ENCODE measurements at regions not wholly inside any gene's neighbourhood (a gene's known extent, or its start where the extent isn't known, plus 50 kb on each side); places are given as distances from the start of the nearest gene placed in this dataset.

DNA sequence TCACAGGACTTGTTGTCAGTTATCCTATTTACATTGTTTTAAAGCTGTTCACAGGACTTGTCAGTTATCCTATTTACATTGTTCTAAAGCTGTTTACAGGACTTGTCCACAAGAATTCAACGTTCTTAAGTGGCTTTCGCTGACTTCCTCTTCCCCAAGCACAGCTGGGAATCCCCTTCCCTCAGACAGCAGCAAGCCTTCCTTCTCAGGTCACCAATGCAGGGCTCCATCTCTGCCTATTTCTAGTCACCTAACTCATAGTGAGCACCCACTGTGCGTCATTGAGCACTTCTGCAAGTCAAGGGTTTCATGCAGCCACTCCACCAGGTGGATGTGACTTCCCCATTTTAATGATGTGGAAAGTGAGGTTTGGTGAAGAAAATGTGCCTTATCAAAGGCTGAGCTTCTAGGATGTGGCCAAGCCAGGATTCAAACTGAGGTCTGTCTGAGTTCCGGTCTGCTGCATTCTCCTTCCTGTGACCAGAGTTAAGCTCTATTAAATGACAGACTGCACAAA, 109.8 kb upstream of the ZNF462 start:
- no peaks in the 10 kb centered on the region for H3K9me3 Mint-ChIP-seq (ENCODE audit: low read depth, unreplicated experiment)
- no peak overlapping the region for H3K27ac Mint-ChIP-seq (ENCODE audit: unreplicated experiment)
- no peak overlapping the region for H3K4me3 Mint-ChIP-seq (ENCODE audit: low read depth, unreplicated experiment)
- intact Hi-C loops (cut with micrococcal nuclease; ENCODE audit: unreplicated experiment) = no loop called here
- H3K4me1 Mint-ChIP-seq (ENCODE audit: low read depth, unreplicated experiment) = peaks cover 10% of the 10 kb centered on the region
- H3K36me3 Mint-ChIP-seq (ENCODE audit: insufficient read depth, unreplicated experiment) = no peaks in the 10 kb centered on the region
- no peak for DNase-seq
- CTCF ChIA-PET = no interaction called here
- BruUV-seq (replicated peaks) = no TSS peak
- no peaks in the 10 kb centered on the region for H3K27me3 Mint-ChIP-seq (ENCODE audit: unreplicated experiment)
- TF ChIP-seq, protein P1, sequence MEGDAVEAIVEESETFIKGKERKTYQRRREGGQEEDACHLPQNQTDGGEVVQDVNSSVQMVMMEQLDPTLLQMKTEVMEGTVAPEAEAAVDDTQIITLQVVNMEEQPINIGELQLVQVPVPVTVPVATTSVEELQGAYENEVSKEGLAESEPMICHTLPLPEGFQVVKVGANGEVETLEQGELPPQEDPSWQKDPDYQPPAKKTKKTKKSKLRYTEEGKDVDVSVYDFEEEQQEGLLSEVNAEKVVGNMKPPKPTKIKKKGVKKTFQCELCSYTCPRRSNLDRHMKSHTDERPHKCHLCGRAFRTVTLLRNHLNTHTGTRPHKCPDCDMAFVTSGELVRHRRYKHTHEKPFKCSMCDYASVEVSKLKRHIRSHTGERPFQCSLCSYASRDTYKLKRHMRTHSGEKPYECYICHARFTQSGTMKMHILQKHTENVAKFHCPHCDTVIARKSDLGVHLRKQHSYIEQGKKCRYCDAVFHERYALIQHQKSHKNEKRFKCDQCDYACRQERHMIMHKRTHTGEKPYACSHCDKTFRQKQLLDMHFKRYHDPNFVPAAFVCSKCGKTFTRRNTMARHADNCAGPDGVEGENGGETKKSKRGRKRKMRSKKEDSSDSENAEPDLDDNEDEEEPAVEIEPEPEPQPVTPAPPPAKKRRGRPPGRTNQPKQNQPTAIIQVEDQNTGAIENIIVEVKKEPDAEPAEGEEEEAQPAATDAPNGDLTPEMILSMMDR (IDR thresholded peaks at IDR 0.05; ENCODE audit: unreplicated experiment) = no peak

DNA sequence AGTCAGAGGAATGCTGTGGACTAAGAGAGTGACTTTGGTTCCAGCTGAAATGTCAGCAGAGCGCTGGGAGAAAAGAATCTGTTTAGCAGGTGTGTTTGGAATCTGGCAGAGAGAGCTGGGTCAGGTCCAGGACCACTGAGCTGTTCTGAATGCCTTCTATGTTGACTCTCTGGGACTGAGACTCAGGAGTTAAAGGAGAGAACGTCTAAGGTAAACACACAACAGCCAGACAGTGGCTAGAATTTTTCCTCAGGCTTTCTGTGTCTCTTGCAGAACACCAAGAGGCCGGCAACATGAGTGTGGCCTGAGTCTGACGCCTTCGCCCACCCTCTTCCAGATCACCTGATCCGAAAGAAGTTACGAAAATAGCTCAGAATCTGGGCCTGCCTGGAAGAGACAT, 107.2 kb upstream of the ZNF462 start:
- Mint-ChIP-seq H3K4me1 (ENCODE audit: low read depth, unreplicated experiment) (peaks cover 10% of the 10 kb centered on the region), H3K27me3 (ENCODE audit: unreplicated experiment) (no peaks in the 10 kb centered on the region), H3K4me3 (ENCODE audit: low read depth, unreplicated experiment) (no peak overlapping the region), H3K9me3 (ENCODE audit: low read depth, unreplicated experiment) (no peaks in the 10 kb centered on the region), H3K27ac (ENCODE audit: unreplicated experiment) (no peak overlapping the region), H3K36me3 (ENCODE audit: insufficient read depth, unreplicated experiment) (no peaks in the 10 kb centered on the region)
- BruUV-seq (replicated peaks) = no TSS peak
- CTCF ChIA-PET = no interaction called here
- no peak for DNase-seq
- TF ChIP-seq, protein P1 (IDR thresholded peaks at IDR 0.05; ENCODE audit: unreplicated experiment) = no peak
- intact Hi-C loops (cut with micrococcal nuclease; ENCODE audit: unreplicated experiment) = no loop called here

GRCh38 chr9:106757514-106757913, 105.5 kb upstream of the ZNF462 start:
- BruUV-seq (replicated peaks) = no TSS peak
- H3K4me3 Mint-ChIP-seq (ENCODE audit: low read depth, unreplicated experiment) = no peak overlapping the region
- TF ChIP-seq, protein P1 (IDR thresholded peaks at IDR 0.05; ENCODE audit: unreplicated experiment) = no peak
- DNase-seq = no peak
- H3K4me1 Mint-ChIP-seq (ENCODE audit: low read depth, unreplicated experiment) = peaks cover 10% of the 10 kb centered on the region
- H3K9me3 Mint-ChIP-seq (ENCODE audit: low read depth, unreplicated experiment) = no peaks in the 10 kb centered on the region
- no peaks in the 10 kb centered on the region for H3K27me3 Mint-ChIP-seq (ENCODE audit: unreplicated experiment)
- CTCF ChIA-PET = no interaction called here
- no peak overlapping the region for H3K27ac Mint-ChIP-seq (ENCODE audit: unreplicated experiment)
- intact Hi-C loops (cut with micrococcal nuclease; ENCODE audit: unreplicated experiment) = no loop called here
- no peaks in the 10 kb centered on the region for H3K36me3 Mint-ChIP-seq (ENCODE audit: insufficient read depth, unreplicated experiment)

DNA sequence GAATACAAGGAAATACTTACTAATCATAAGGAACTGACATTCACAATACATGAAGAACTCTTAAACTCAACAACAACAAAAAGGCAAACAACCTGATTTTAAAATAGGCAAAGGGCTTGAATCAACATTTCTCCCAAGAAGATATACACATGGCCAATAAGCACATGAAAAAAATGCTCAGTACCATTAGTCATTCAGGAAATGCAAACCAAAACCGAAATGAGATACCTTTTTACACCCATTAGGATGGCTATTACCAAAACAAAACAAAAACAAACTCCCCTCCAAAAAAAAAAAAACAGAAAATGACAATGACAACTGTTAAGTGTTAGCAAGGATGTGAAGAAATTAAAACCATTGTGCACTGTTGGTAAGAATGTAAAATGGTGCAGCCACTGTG, 104.1 kb upstream of the ZNF462 start:
- H3K27me3 Mint-ChIP-seq (ENCODE audit: unreplicated experiment) = no peaks in the 10 kb centered on the region
- H3K4me3 Mint-ChIP-seq (ENCODE audit: low read depth, unreplicated experiment) = no peak overlapping the region
- no peak for DNase-seq
- BruUV-seq (replicated peaks) = no TSS peak
- intact Hi-C loops (cut with micrococcal nuclease; ENCODE audit: unreplicated experiment) = no loop called here
- no peaks in the 10 kb centered on the region for H3K36me3 Mint-ChIP-seq (ENCODE audit: insufficient read depth, unreplicated experiment)
- H3K4me1 Mint-ChIP-seq (ENCODE audit: low read depth, unreplicated experiment) = no peaks in the 10 kb centered on the region
- H3K27ac Mint-ChIP-seq (ENCODE audit: unreplicated experiment) = no peak overlapping the region
- CTCF ChIA-PET = no interaction called here
- TF ChIP-seq, protein P1 (IDR thresholded peaks at IDR 0.05; ENCODE audit: unreplicated experiment) = no peak
- H3K9me3 Mint-ChIP-seq (ENCODE audit: low read depth, unreplicated experiment) = no peaks in the 10 kb centered on the region
